Ovary (tissue), 3 donors: ENCODE measurements at regions not wholly inside any gene's neighbourhood (a gene's known extent, or its start where the extent isn't known, plus 50 kb on each side); places are given as distances from the start of the nearest gene placed in this dataset.

Experiments used
- CTCF ChIP-seq, 3 donors: fragments of 450-650 bp in 2 of 3; fragments of 200-600 bp in 1 of 3; IDR thresholded peaks; one replicate each; pipeline versions ENCODE4 v1.5.1 to v1.8.0; 2016 to 2022; ENCODE audit warnings: antibody characterized with exemption in 3 of 3, mild to moderate bottlenecking in 1 of 3
- POLR2A ChIP-seq: fragments of 450-650 bp; IDR thresholded peaks from one replicate; pipeline ENCODE4 v1.6.1; 2017; ENCODE audit warnings: antibody characterized with exemption, mild to moderate bottlenecking, moderate library complexity
- donor health status: DM: no; HTN: no; CAD: no.

DNA sequence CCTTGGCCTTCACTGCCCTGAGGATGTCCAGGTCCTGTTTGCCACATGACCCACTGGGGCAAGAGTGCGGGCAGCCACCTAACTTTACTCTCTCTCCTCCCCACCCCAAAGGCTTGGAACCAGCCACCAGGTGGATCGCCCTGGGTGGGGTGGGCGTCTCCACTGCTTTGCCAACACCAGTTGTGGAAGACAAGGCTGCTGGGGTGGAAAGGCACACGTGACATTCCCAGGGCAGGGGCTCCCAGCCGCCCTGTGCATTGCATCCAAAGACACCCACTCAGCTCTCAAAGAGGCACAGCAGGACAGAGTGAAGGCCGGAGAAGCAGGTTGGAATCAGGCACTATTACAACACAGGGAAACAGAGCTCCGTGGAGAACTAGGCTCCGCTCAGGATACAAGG lies 162.2 kb downstream of the OLFM1 start:
- no peak for TF ChIP-seq CTCF (IDR thresholded peaks at IDR 0.05)
- no peak for TF ChIP-seq POLR2A
